Thoracic aorta (tissue), 2 donors: ENCODE measurements at regions not wholly inside any gene's neighbourhood (a gene's known extent, or its start where the extent isn't known, plus 50 kb on each side); places are given as distances from the start of the nearest gene placed in this dataset.

Experiments used
- ATAC-seq: fragments of 150-250 bp; one replicate; pipeline ENCODE4 v1.8.0; 2017; ENCODE audit warnings: low read depth; ENCODE audit not compliant: insufficient number of reproducible peaks, low FRiP score
- DNase-seq: peaks from one replicate; pipeline ENCODE4 v3.0.0-alpha.2; 2020; ENCODE audit warnings: low spot score
- H3K27ac ChIP-seq, 2 donors: fragments of 200-600 bp; sonication (generic); 1 replicate in 1 of 2; 2 replicates in 1 of 2; pipeline ENCODE4 v1.5.1; 2016; ENCODE audit warnings: mild to moderate bottlenecking in 2 of 2, moderate library complexity in 2 of 2
- H3K27me3 ChIP-seq: fragments of 200-600 bp; sonication (generic); replicated peaks from 2 replicates; pipeline ENCODE4 v1.6.0; 2016; ENCODE audit warnings: mild to moderate bottlenecking; ENCODE audit not compliant: insufficient read depth
- H3K36me3 ChIP-seq: fragments of 200-600 bp; sonication (generic); one replicate; pipeline ENCODE4 v1.5.1; 2016
- H3K4me1 ChIP-seq, 2 donors: fragments of 200-600 bp; sonication (generic); 1 replicate in 1 of 2; 2 replicates in 1 of 2; pipeline versions ENCODE4 v1.5.1 to v1.6.0; 2016; ENCODE audit warnings: low read depth in 2 of 2, mild to moderate bottlenecking in 1 of 2; ENCODE audit not compliant: control insufficient read depth in 1 of 2
- H3K4me3 ChIP-seq: fragments of 200-600 bp; sonication (generic); 2 replicates; pipeline ENCODE4 v1.5.1; 2016; ENCODE audit warnings: mild to moderate bottlenecking
- H3K9me3 ChIP-seq: fragments of 200-600 bp; sonication (generic); 2 replicates; pipeline ENCODE4 v1.5.1; 2016
- TF ChIP-seq, protein P1 (sequence below): fragments of 200-600 bp; sonication (generic); IDR thresholded peaks from one replicate; pipeline ENCODE4 v1.5.1; 2019; ENCODE audit warnings: antibody characterized with exemption

DNA sequence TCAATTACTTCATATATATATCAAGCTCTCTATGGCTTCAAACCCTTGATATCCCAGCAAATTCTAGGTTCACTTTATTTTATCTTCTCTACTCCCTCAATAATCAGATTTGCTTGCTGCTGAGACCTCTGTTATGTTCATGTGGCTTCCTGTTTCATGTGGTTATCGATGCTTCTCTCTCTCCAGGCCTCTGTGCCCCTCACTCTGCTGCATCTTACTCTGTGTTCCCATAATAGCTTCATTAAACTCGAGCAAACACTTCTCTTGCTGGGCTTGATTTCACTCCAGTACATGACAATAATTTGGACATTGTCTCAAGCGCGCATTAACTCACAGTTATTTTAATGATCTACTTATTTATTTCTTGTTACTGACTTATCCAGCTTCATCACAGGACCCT is 798.8 kb downstream of the CDH9 start:
- ATAC-seq (no peak), DNase-seq (no peak)
- Histone ChIP-seq H3K27ac (no peak overlapping the region), H3K4me3 (no peak overlapping the region), H3K9me3 (no peaks in the 10 kb centered on the region), H3K27me3 (no peaks in the 10 kb centered on the region), H3K36me3 (no peaks in the 10 kb centered on the region), H3K4me1 (no peaks in the 10 kb centered on the region)
- TF ChIP-seq, protein P1, sequence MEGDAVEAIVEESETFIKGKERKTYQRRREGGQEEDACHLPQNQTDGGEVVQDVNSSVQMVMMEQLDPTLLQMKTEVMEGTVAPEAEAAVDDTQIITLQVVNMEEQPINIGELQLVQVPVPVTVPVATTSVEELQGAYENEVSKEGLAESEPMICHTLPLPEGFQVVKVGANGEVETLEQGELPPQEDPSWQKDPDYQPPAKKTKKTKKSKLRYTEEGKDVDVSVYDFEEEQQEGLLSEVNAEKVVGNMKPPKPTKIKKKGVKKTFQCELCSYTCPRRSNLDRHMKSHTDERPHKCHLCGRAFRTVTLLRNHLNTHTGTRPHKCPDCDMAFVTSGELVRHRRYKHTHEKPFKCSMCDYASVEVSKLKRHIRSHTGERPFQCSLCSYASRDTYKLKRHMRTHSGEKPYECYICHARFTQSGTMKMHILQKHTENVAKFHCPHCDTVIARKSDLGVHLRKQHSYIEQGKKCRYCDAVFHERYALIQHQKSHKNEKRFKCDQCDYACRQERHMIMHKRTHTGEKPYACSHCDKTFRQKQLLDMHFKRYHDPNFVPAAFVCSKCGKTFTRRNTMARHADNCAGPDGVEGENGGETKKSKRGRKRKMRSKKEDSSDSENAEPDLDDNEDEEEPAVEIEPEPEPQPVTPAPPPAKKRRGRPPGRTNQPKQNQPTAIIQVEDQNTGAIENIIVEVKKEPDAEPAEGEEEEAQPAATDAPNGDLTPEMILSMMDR, result no peak

DNA sequence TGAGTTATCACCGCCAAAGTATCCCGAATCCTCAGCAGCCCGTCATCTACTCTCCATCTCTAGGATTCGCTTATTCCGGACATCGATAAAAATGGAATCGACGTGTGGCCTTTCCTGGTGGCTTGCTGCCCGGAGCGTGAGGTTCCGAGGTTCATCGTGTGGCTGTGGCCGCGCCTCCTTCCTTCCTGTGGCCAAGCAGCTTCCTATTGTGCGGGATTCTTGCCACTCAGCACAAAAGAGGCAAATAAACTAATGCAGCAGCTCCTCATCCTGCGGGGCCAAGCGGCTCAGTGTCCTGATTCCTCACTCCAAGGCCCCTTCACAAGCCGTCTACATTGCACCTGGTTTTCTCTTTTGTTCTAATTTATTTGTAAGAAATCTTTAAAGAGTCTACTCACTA is 800.9 kb downstream of the CDH9 start:
- no peak for ATAC-seq
- H3K27me3 ChIP-seq, result no peaks in the 10 kb centered on the region
- no peak overlapping the region for H3K27ac ChIP-seq
- no peaks in the 10 kb centered on the region for H3K36me3 ChIP-seq
- TF ChIP-seq, protein P1, result no peak
- DNase-seq, result no peak
- no peaks in the 10 kb centered on the region for H3K4me1 ChIP-seq
- no peaks in the 10 kb centered on the region for H3K9me3 ChIP-seq
- no peak overlapping the region for H3K4me3 ChIP-seq

DNA sequence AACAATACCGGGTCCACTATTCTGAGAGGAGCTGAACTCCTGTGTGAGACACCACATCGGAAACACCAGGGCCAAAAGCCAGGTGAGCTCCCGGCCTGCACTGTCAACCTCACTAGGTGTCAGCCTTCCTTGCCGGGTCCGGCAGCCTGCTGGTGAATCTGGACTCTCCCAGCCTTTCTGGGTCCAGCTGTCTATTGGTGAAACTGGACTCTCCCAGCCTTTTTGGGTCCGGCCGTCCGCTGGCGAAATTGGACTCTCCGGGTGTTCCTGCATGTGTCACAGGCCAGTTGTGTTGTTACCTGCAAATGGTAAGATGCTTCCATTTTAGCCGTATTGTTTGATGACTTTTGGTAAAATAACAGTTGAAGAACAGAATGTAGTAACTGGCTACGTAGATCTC is 801.5 kb downstream of the CDH9 start:
- H3K4me1 ChIP-seq, result no peaks in the 10 kb centered on the region
- no peaks in the 10 kb centered on the region for H3K27me3 ChIP-seq
- ATAC-seq, result no peak
- no peaks in the 10 kb centered on the region for H3K9me3 ChIP-seq
- no peak overlapping the region for H3K4me3 ChIP-seq
- DNase-seq, result no peak
- TF ChIP-seq, protein P1, result no peak
- H3K27ac ChIP-seq, result no peak overlapping the region
- no peaks in the 10 kb centered on the region for H3K36me3 ChIP-seq

DNA sequence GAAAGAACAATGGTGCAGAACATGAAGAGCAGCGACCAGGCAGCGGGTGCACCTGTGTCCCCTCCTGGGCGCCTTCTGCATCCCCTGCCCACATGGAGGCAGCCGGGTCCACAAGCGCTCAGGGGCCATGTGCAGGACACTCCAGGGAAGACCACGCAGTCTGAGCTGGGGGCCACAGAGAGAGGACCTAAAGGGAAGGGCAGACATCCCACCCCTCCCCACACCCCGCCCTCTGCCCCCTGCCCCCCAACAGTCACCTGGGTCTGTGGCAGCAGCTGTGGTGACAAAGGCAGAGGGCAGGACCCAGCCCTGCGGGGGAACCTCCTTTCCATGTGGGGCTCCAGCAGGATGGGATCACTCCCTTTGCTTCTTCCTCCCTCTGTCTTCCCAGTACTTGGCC is 805.7 kb downstream of the CDH9 start:
- no peaks in the 10 kb centered on the region for H3K27me3 ChIP-seq
- no peak overlapping the region for H3K4me3 ChIP-seq
- H3K4me1 ChIP-seq, result no peaks in the 10 kb centered on the region
- H3K27ac ChIP-seq, result no peak overlapping the region
- H3K9me3 ChIP-seq, result no peaks in the 10 kb centered on the region
- ATAC-seq (no peak), DNase-seq (no peak)
- TF ChIP-seq, protein P1, result no peak
- H3K36me3 ChIP-seq, result no peaks in the 10 kb centered on the region

DNA sequence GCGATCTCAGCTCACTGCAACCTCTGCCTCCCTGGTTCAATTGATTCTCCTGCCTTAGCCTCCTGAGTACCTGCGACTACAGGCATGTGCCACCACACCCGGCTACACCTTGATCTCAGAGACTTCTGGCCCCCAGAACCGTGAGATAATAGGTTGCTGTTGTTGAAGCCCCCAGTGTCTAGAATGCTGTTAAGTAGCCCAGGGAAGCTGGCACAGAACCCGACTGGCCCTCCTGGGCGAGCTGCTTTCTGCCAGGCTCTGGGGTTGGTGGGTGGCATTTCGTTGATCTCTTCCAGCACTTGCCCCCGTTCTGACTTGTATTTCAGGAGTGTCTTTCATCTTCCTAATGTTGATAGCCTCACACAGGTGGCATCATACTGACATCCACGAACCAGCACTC is 807.1 kb downstream of the CDH9 start:
- DNase-seq (no peak), ATAC-seq (no peak)
- no peak overlapping the region for H3K4me3 ChIP-seq
- no peaks in the 10 kb centered on the region for H3K4me1 ChIP-seq
- no peaks in the 10 kb centered on the region for H3K36me3 ChIP-seq
- H3K27me3 ChIP-seq, result no peaks in the 10 kb centered on the region
- TF ChIP-seq, protein P1, result no peak
- no peaks in the 10 kb centered on the region for H3K9me3 ChIP-seq
- no peak overlapping the region for H3K27ac ChIP-seq
